GM13977 (cell line): ENCODE measurements at regions not wholly inside any gene's neighbourhood (a gene's known extent, or its start where the extent isn't known, plus 50 kb on each side); places are given as distances from the start of the nearest gene placed in this dataset.

ENCODE experiments used
- DNase-seq: peaks from one replicate; pipeline ENCODE4 v3.0.0; 2012; ENCODE audit warnings: low spot score
- CTCF ChIP-seq: IDR thresholded peaks from 2 replicates; pipeline ENCODE4 v1.5.1; 2012; ENCODE audit warnings: mild to moderate bottlenecking, control low read depth; ENCODE audit not compliant: insufficient read depth; ENCODE audit errors: extremely low read depth, missing control alignments
- in situ Hi-C: fragments of 300-500 bp; cut with MboI; formaldehyde crosslinking; loops from one replicate; pipeline ENCODE4 v1.12.0; 2022; ENCODE audit warnings: low sequenced_read_pairs, low pct_unique_long_range_greater_than_20kb, mixed read lengths, inconsistent platforms; ENCODE audit not compliant: unreplicated experiment

GRCh38 chr6:51339728-51340127, 521.1 kb downstream of the TFAP2B start:
- no peak for TF ChIP-seq CTCF
- no peak for DNase-seq
- in situ Hi-C loops: no loop called here

GRCh38 chr6:51342393-51342792, 523.7 kb downstream of the TFAP2B start:
- no peak for TF ChIP-seq CTCF
- DNase-seq: no peak
- in situ Hi-C loops: no loop called here

- DNase-seq: no peak
- in situ Hi-C loops: no loop called here
- TF ChIP-seq CTCF: peak; percentile 7
These were observed 531.2 kb downstream of the TFAP2B start for GRCh38 chr6:51349857-51350256.

- in situ Hi-C loops: no loop called here
- peak; percentile 45 for TF ChIP-seq CTCF
- peak; percentile 5 for DNase-seq
These were observed 531.7 kb downstream of the TFAP2B start for GRCh38 chr6:51350308-51350904.

GRCh38 chr6:51352506-51353029, 533.9 kb downstream of the TFAP2B start:
- in situ Hi-C loops: no loop called here
- TF ChIP-seq CTCF: no peak
- no peak for DNase-seq

- no peak for TF ChIP-seq CTCF
- DNase-seq: no peak
- in situ Hi-C loops: no loop called here
These were observed 541.6 kb downstream of the TFAP2B start for GRCh38 chr6:51360287-51360686.
